Liver (tissue), 3 donors: ENCODE measurements at regions not wholly inside any gene's neighbourhood (a gene's known extent, or its start where the extent isn't known, plus 50 kb on each side); places are given as distances from the start of the nearest gene placed in this dataset.

Source experiments
- ATF3 ChIP-seq: IDR thresholded peaks from 2 replicates; pipeline ENCODE4 v1.6.1; 2016; ENCODE audit warnings: antibody characterized with exemption
- CTCF ChIP-seq: fragments of 150-350 bp; IDR thresholded peaks from 2 replicates; pipeline ENCODE4 v1.5.1; 2017; ENCODE audit warnings: improper control_type of control experiment, low read depth, low read length; ENCODE audit not compliant: missing input control
- FOXA1 ChIP-seq: IDR thresholded peaks from 2 replicates; pipeline ENCODE4 v1.6.1; 2016; ENCODE audit warnings: antibody characterized with exemption
- GABPA ChIP-seq, 2 donors: IDR thresholded peaks in 1 of 2; conservative IDR thresholded peaks in 1 of 2; 2 replicates each; pipeline ENCODE4 v1.6.1; 2016; ENCODE audit warnings: antibody characterized with exemption in 2 of 2, mild to moderate bottlenecking in 1 of 2, moderate library complexity in 1 of 2
- HNF4A ChIP-seq, 2 donors: conservative IDR thresholded peaks; 2 replicates each; pipeline ENCODE4 v1.6.1; 2016; ENCODE audit warnings: antibody characterized with exemption in 2 of 2, mild to moderate bottlenecking in 2 of 2
- JUND ChIP-seq, 2 donors: IDR thresholded peaks; 2 replicates each; pipeline ENCODE4 v1.6.1; 2016; ENCODE audit warnings: antibody characterized with exemption in 2 of 2
- MAX ChIP-seq: IDR thresholded peaks from 2 replicates; pipeline ENCODE4 v1.6.1; 2016; ENCODE audit warnings: antibody characterized with exemption
- RAD21 ChIP-seq, 2 donors: IDR thresholded peaks; 2 replicates each; pipeline ENCODE4 v1.6.1; 2016; ENCODE audit warnings: antibody characterized with exemption in 2 of 2, mild to moderate bottlenecking in 2 of 2
- REST ChIP-seq: IDR thresholded peaks from 2 replicates; pipeline ENCODE4 v1.6.1; 2016; ENCODE audit warnings: antibody characterized with exemption, mild to moderate bottlenecking
- SP1 ChIP-seq: IDR thresholded peaks from 2 replicates; pipeline ENCODE4 v1.6.1; 2018; ENCODE audit warnings: antibody characterized with exemption, mild to moderate bottlenecking
- TAF1 ChIP-seq: conservative IDR thresholded peaks from 2 replicates; pipeline ENCODE4 v1.6.1; 2016; ENCODE audit warnings: antibody characterized with exemption, mild to moderate bottlenecking
- YY1 ChIP-seq: IDR thresholded peaks from 2 replicates; pipeline ENCODE4 v1.6.1; 2016; ENCODE audit warnings: antibody characterized with exemption, mild to moderate bottlenecking
- ZBTB33 ChIP-seq: IDR thresholded peaks from 2 replicates; pipeline ENCODE4 v1.6.1; 2016; ENCODE audit warnings: antibody characterized with exemption
- donor health status: healthy.
- donor health status: healthy.

GRCh38 chr3:94927175-94927574, 864.3 kb downstream of the NSUN3 start:
- TF ChIP-seq CTCF (no peak), ZBTB33 (no peak), JUND (IDR thresholded peaks at IDR 0.05) (no peak), REST (no peak), YY1 (no peak), MAX (no peak), FOXA1 (no peak), TAF1 (no peak), SP1 (no peak), ATF3 (no peak), RAD21 (IDR thresholded peaks at IDR 0.05) (no peak), GABPA (IDR thresholded peaks at IDR 0.05 in 1 of 2, conservative IDR thresholded peaks at IDR 0.05 in 1 of 2) (no peak), HNF4A (conservative IDR thresholded peaks at IDR 0.05) (no peak)
